CD4-positive, alpha-beta T cell (primary cell): ENCODE measurements at regions not wholly inside any gene's neighbourhood (a gene's known extent, or its start where the extent isn't known, plus 50 kb on each side); places are given as distances from the start of the nearest gene placed in this dataset.

ENCODE experiments used
- ATAC-seq: fragments of 200-7000 bp; cut with Tn5 transposase; one replicate; pipeline ENCODE4 v1.10.0; 2022; ENCODE audit warnings: mild to moderate bottlenecking; ENCODE audit not compliant: poor library complexity
- CTCF ChIA-PET: fragments of 350-600 bp; sonication (Branson Sonifier 250); formaldehyde crosslinking; loops from one replicate; lab custom pipeline; 2021; ENCODE audit warnings: antibody characterized with exemption, inconsistent platforms; lab: Charles Lee
- POLR2A ChIA-PET: fragments of 350-600 bp; sonication (Branson Sonifier 250); formaldehyde crosslinking; loops from one replicate; lab custom pipeline; 2021; ENCODE audit warnings: antibody characterized with exemption, inconsistent platforms; lab: Charles Lee
- DNase-seq, 14 experiments: peaks; one replicate each; pipeline ENCODE4 v3.0.0-alpha.2; 2013 to 2020; ENCODE audit warnings: mixed read lengths in 2 of 14
- H3K27ac ChIP-seq, 2 donors: one replicate each; pipeline versions ENCODE4 v1.5.1 to v1.7.0; 2013; ENCODE audit warnings: low read length in 2 of 2, low read depth in 1 of 2, mild to moderate bottlenecking in 1 of 2
- H3K27me3 ChIP-seq, 2 experiments: 1 replicate in 1 of 2; 2 replicates in 1 of 2; pipeline versions ENCODE4 v1.6.1 to v1.7.0; 2013; ENCODE audit warnings: low read length in 2 of 2, control low read depth in 1 of 2, mild to moderate bottlenecking in 1 of 2, moderate library complexity in 1 of 2; ENCODE audit not compliant: insufficient read depth in 2 of 2, control insufficient read depth in 1 of 2
- H3K36me3 ChIP-seq: one replicate; pipeline ENCODE4 v1.6.1; 2013; ENCODE audit warnings: low read length, control low read depth; ENCODE audit not compliant: insufficient read depth
- H3K4me1 ChIP-seq: one replicate; pipeline ENCODE4 v1.6.1; 2013; ENCODE audit warnings: low read length, control low read depth; ENCODE audit not compliant: insufficient read depth
- H3K4me3 ChIP-seq: one replicate; pipeline ENCODE4 v1.5.1; 2013; ENCODE audit warnings: mild to moderate bottlenecking, low read length, moderate library complexity
- H3K9me3 ChIP-seq, 2 experiments: 1 replicate in 1 of 2; 2 replicates in 1 of 2; pipeline versions ENCODE4 v1.6.1 to v1.7.0; 2013; ENCODE audit warnings: low read length in 2 of 2, mild to moderate bottlenecking in 2 of 2, control low read depth in 1 of 2, moderate library complexity in 1 of 2; ENCODE audit not compliant: control insufficient read depth in 1 of 2, insufficient read depth in 1 of 2
- H3K27ac Mint-ChIP-seq: one replicate; pipeline ENCODE4 v1.8.0; 2020; ENCODE audit warnings: mixed read lengths
- H3K27me3 Mint-ChIP-seq: one replicate; pipeline ENCODE4 v1.8.0; 2021; ENCODE audit warnings: mixed read lengths
- H3K36me3 Mint-ChIP-seq: one replicate; pipeline ENCODE4 v1.8.0; 2021; ENCODE audit warnings: low read depth, mixed read lengths
- H3K4me1 Mint-ChIP-seq: one replicate; pipeline ENCODE4 v1.8.0; 2021; ENCODE audit warnings: low read depth, mixed read lengths
- H3K4me3 Mint-ChIP-seq: one replicate; pipeline ENCODE4 v1.8.0; 2020; ENCODE audit warnings: mild to moderate bottlenecking, mixed read lengths
- H3K9me3 Mint-ChIP-seq: one replicate; pipeline ENCODE4 v1.8.0; 2020; ENCODE audit warnings: mixed read lengths
- CTCF ChIP-seq: fragments of 200-600 bp; IDR thresholded peaks from one replicate; pipeline ENCODE4 v1.8.0; 2022; ENCODE audit warnings: antibody characterized with exemption, mild to moderate bottlenecking
- intact Hi-C, 2 experiments: fragments of 100-400 bp; cut with DNase I in 1 of 2; cut with micrococcal nuclease in 1 of 2; formaldehyde crosslinking; loops; one replicate each; pipeline versions ENCODE4 v1.15.1 to v1.9.0; 2023 to 2025; cut with DNase I, micrococcal nuclease

GRCh38 chr14:96949594-96949993 lies 152.4 kb downstream of the VRK1 start:
- Histone ChIP-seq H3K4me3 (no peak overlapping the region), H3K36me3 (no peaks in the 10 kb centered on the region), H3K4me1 (peaks cover 22% of the 10 kb centered on the region), H3K27me3 (no peaks in the 10 kb centered on the region), H3K9me3 (no peaks in the 10 kb centered on the region), H3K27ac (no peak overlapping the region)
- H3K36me3 Mint-ChIP-seq: no peaks in the 10 kb centered on the region
- peaks cover 29% of the 10 kb centered on the region for H3K4me1 Mint-ChIP-seq
- CTCF ChIA-PET: no interaction called here
- TF ChIP-seq CTCF: no peak
- no peak overlapping the region for H3K4me3 Mint-ChIP-seq
- POLR2A ChIA-PET: interaction anchor here (1.2 kb wide), 1 partner anchor 13 kb away, joined by 4 read pairs; no protein-coding TSS in a partner anchor
- no peak overlapping the region for H3K27ac Mint-ChIP-seq
- H3K9me3 Mint-ChIP-seq: no peaks in the 10 kb centered on the region
- no peaks in the 10 kb centered on the region for H3K27me3 Mint-ChIP-seq
- ATAC-seq: no peak
- DNase-seq: peak in 1 of 14 experiments; percentile 4
- intact Hi-C loops: no loop called here

GRCh38 chr14:96951511-96951910 lies 154.3 kb downstream of the VRK1 start:
- Mint-ChIP-seq H3K36me3 (no peaks in the 10 kb centered on the region), H3K27me3 (no peaks in the 10 kb centered on the region), H3K4me3 (no peak overlapping the region), H3K9me3 (no peaks in the 10 kb centered on the region), H3K27ac (no peak overlapping the region), H3K4me1 (peaks cover 17% of the 10 kb centered on the region)
- Histone ChIP-seq H3K27me3 (no peaks in the 10 kb centered on the region), H3K36me3 (no peaks in the 10 kb centered on the region), H3K4me1 (peaks cover 11% of the 10 kb centered on the region), H3K27ac (no peak overlapping the region), H3K4me3 (no peak overlapping the region), H3K9me3 (no peaks in the 10 kb centered on the region)
- TF ChIP-seq CTCF: no peak
- ATAC-seq (no peak), DNase-seq (no peak)
- CTCF ChIA-PET: no interaction called here
- intact Hi-C loops: no loop called here
- POLR2A ChIA-PET: no interaction called here

GRCh38 chr14:96953087-96953874 lies 156.1 kb downstream of the VRK1 start:
- Histone ChIP-seq H3K36me3 (no peaks in the 10 kb centered on the region), H3K27ac (no peak overlapping the region), H3K27me3 (no peaks in the 10 kb centered on the region), H3K9me3 (no peaks in the 10 kb centered on the region), H3K4me1 (peaks cover 10% of the 10 kb centered on the region), H3K4me3 (no peak overlapping the region)
- Mint-ChIP-seq H3K4me1 (peaks cover 21% of the 10 kb centered on the region), H3K27ac (no peak overlapping the region), H3K4me3 (no peak overlapping the region), H3K27me3 (no peaks in the 10 kb centered on the region), H3K9me3 (peaks cover 5% of the 10 kb centered on the region), H3K36me3 (no peaks in the 10 kb centered on the region)
- no peak for ATAC-seq
- CTCF ChIA-PET: interaction anchor here (0.6 kb wide), 1 partner anchor 217 kb away, joined by 3 read pairs; no protein-coding TSS in a partner anchor
- POLR2A ChIA-PET: interaction anchor here (0.6 to 1.7 kb wide), 2 partner anchors 9 to 620 kb away, joined by 3 to 6 read pairs; no protein-coding TSS in a partner anchor
- intact Hi-C loops: no loop called here
- DNase-seq: no peak
- no peak for TF ChIP-seq CTCF
